ENCODE measurements at regions not wholly inside any gene's neighbourhood (a gene's known extent, or its start where the extent isn't known, plus 50 kb on each side); places are given as distances from the start of the nearest gene placed in this dataset.

DNA sequence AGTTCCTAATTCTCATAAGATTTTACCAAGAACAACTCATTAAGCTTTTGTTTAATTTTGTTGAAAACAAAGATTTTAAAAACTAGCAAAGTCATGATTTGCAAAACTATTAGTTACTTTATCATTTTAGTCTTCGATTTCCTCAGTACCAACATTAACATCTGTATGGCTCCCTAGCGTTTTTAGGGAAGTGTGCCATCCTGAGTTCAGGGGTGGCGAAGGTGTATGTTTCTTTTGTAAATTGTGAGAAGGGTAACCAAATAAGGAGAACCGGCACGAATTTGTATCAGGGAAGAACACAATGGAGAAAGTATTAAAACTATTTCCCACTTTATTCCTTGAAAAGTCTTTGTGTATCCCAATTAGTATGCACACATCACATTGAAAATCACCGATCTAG lies 419.9 kb downstream of the DSC3 start:
- TF ChIP-seq CTCF (IDR thresholded peaks at IDR 0.05) (no peak), POLR2AphosphoS5 (IDR thresholded peaks at IDR 0.05; ENCODE audit: low read depth, low read length) (no peak), SIN3A (IDR thresholded peaks at IDR 0.05; ENCODE audit: borderline replicate concordance, insufficient read depth, low read depth, low read length) (no peak), TCF7L2 (IDR thresholded peaks at IDR 0.05; ENCODE audit: low read depth, low read length) (no peak)
- TF ChIP-seq, protein P1, sequence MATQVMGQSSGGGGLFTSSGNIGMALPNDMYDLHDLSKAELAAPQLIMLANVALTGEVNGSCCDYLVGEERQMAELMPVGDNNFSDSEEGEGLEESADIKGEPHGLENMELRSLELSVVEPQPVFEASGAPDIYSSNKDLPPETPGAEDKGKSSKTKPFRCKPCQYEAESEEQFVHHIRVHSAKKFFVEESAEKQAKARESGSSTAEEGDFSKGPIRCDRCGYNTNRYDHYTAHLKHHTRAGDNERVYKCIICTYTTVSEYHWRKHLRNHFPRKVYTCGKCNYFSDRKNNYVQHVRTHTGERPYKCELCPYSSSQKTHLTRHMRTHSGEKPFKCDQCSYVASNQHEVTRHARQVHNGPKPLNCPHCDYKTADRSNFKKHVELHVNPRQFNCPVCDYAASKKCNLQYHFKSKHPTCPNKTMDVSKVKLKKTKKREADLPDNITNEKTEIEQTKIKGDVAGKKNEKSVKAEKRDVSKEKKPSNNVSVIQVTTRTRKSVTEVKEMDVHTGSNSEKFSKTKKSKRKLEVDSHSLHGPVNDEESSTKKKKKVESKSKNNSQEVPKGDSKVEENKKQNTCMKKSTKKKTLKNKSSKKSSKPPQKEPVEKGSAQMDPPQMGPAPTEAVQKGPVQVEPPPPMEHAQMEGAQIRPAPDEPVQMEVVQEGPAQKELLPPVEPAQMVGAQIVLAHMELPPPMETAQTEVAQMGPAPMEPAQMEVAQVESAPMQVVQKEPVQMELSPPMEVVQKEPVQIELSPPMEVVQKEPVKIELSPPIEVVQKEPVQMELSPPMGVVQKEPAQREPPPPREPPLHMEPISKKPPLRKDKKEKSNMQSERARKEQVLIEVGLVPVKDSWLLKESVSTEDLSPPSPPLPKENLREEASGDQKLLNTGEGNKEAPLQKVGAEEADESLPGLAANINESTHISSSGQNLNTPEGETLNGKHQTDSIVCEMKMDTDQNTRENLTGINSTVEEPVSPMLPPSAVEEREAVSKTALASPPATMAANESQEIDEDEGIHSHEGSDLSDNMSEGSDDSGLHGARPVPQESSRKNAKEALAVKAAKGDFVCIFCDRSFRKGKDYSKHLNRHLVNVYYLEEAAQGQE (IDR thresholded peaks at IDR 0.05; ENCODE audit: insufficient read depth in 1 of 2, low read depth in 2 of 2, low read length in 1 of 2) = no peak

All from Panc1 (cell line).